ENCODE measurements at regions not wholly inside any gene's neighbourhood (a gene's known extent, or its start where the extent isn't known, plus 50 kb on each side); places are given as distances from the start of the nearest gene placed in this dataset.

GRCh38 chr7:12783421-12784095, 96.1 kb downstream of the ARL4A start:
- no peak for DNase-seq

GRCh38 chr7:12785473-12785872, 98.0 kb downstream of the ARL4A start:
- DNase-seq, result no peak

DNA sequence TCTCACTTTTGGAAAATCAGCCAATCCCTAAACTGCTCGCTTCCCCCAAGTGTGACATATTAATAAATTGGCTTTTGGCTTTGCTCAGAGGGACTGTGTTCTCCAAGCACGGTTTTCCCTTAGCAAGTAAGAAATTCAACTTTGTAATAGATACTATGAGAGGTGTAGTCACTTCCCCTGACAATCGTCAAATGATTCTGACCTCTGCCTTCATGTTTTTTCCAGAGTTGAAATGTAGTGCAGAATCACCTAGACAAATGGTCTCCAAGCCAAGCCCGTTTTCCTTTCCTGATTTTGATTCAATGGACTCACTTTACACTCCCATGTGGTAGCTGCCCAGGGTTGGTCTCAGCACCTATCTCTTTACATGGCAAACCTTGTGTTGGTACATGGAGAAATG, 99.1 kb downstream of the ARL4A start:
- DNase-seq, result no peak

GRCh38 chr7:12788171-12788570, 100.7 kb downstream of the ARL4A start:
- DNase-seq, result no peak

GRCh38 chr7:12788591-12788990, 101.2 kb downstream of the ARL4A start:
- no peak for DNase-seq

DNA sequence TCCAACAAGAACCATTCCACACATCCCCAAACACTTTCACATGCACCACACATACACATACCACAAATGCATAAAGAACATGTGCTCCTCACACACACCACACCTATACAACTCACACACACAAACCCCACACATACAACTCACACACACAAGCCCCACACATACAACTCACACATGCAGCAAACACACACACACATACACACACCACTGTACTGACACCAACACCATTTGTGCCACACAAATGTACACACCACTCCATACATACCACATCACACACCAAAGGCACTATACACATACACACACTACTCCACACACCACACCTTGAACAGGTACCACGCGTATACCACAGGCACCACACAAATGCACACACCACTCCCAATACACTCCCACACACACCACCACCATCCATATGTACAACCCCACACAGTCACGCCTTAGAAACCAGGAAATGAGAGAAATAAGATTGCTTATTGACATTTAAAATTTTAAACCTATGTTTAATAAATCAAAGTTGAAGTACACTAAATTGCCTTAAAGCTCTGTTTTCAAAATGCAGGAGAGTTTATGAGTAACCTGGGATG, 107.4 kb downstream of the ARL4A start:
- no peak for DNase-seq

DNA sequence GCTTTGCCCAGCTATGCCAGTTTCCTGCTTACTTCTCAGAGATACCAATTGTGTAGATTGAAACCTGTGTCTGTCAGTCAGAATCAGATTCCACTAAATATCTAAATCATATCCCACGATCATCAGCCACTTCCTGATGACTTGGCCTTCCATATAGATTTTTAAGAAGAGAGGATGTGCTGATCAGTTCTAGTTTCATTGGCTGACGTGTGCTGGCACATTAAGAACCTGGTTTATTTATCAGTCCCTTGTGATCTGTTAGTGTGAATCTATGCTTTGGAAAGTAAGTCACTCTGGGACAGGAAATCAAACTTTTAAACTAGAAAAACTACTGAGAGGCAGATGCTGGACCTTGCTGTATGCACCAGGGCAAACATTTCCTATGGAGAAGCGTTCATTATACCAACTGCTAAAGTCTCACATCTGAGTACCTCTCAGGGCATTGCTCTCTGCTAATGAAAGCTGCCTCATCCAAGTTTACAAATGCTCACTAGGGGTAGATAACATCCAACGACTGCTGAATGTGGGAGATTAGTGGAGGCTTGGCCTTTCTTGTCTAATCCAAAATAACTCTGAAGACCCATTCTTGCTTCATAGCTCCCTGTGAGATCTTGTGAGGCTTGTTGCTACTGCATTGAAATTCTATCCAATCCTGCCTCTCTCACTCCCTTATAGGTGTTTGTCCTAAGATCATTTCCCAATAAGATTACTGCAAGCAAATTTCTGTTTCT, 109.1 kb downstream of the ARL4A start:
- DNase-seq, result no peak

- DNase-seq, result no peak
Observed at GRCh38 chr7:12800486-12800885, 113.1 kb downstream of the ARL4A start.

DNA sequence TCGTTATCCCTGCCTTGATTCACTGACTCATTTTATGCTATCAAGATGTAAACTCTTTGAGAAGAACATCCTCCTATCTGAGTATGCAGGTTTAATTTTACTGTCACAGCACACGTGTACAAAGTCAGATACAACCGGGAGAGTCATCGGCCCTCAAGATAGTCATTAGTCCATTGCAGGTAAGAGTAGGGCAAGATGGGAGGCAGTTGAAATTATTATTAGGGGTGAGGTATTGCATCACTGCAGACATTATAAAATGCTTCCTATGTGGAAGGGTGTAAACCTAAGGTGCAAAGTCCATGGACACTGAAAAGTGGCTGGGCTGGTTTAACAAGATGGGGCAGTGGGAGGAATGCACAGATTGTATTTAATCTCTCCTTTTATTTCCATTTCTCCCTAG, 113.7 kb downstream of the ARL4A start:
- DNase-seq, result no peak

- no peak for DNase-seq
Observed at GRCh38 chr7:12802070-12802469, 114.6 kb downstream of the ARL4A start.

DNA sequence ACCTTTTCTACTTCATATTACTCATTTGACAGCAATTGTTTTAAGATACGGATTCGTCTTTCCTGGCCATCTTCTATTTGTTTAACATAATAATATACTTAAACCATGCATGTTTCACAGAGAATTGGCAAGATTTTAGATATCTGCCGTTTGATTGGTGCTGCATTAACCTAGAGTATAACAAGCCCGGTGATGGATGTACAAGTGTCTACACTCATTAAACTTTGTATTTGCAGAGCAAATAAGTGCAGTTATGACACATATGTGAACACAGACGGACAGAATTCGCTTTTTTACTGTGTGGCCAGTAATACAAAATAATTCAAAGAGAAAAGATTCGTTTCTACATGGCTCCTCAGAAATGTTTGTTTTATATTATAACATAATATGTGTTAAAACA, 116.1 kb downstream of the ARL4A start:
- DNase-seq, result no peak

GRCh38 chr7:12805518-12805928, 118.1 kb downstream of the ARL4A start:
- no peak for DNase-seq

DNA sequence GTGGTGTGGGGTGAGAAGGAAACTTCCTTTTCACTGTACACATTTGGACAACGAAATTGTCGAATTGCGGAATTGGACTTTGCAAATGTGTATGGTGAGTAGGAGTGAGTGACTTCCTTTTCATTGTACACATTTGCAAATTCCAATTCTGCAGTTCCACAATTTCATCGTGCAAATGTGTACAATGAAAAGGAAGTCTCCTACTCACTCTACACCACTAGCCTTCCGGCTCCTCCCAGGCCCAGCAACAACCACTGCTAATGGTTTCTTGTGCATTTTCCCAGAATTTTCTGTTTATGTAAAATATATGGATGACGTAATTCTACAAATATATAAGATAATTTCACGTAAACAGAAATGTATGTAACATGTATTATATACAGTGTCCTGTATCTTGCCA, 118.5 kb downstream of the ARL4A start:
- no peak for DNase-seq

GRCh38 chr7:12809476-12809875, 122.0 kb downstream of the ARL4A start:
- no peak for DNase-seq

DNA sequence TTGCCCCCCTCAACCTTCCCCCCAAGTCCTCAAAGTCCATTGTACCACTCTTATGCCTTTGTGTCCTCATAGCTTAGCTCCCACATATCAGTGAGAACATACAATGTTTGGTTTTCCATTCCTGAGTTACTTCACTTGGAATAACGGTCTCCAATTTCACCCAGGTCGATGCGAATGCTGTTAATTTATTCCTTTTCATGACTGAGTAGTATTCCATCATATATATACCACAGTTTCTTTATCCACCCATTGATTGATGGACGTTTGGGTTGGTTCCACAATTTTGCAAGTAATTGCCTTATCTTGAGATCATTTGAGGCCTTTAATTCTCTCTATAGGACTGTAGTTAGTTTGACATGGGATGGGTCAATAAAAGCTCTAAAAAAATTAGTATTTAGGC, 124.7 kb downstream of the ARL4A start:
- no peak for DNase-seq

GRCh38 chr7:12814107-12814506, 126.7 kb downstream of the ARL4A start:
- DNase-seq, result no peak

DNA sequence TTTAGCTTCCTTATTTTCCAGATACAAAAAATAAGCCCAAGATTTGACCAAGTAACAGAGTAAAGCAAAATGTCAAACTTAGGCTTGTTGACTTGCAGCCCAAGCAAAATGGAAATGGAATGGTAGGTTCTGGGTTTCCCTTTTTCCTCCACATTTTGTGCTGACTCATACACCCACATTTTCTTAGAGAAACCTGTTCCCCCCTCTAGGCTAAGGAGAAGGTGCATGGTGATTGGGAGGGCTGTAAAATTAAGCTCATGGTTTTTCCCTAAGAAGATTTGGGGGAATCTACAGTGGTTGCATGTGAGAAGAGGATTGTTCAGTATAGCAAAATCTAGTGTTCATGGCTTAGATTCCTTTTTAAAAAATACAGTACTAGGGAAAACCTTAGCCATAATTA, 127.4 kb downstream of the ARL4A start:
- no peak for DNase-seq

GRCh38 chr7:12815426-12815825, 128.0 kb downstream of the ARL4A start:
- DNase-seq, result no peak

DNA sequence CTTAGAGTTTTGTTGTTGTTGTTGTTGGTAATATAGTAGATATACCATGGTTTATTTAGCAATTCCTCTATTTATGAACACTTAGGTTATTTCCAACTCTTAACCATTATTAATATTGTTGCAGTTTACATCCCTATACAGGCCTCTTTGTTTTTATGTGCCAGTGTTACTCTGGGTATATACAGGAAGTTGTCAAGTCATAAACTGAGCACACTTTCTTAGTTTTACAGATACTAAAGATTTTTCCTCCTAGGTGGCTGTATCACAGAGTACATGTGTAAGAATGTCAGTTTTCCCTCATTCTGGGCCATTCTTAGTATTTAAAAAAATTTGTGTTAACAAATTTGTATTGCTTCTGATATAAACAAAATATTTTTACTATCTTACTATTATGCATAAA, 128.4 kb downstream of the ARL4A start:
- no peak for DNase-seq

- no peak for DNase-seq
Observed at GRCh38 chr7:12820777-12821176, 133.3 kb downstream of the ARL4A start.

- DNase-seq, result no peak
Observed at GRCh38 chr7:12821746-12822145, 134.3 kb downstream of the ARL4A start.

DNA sequence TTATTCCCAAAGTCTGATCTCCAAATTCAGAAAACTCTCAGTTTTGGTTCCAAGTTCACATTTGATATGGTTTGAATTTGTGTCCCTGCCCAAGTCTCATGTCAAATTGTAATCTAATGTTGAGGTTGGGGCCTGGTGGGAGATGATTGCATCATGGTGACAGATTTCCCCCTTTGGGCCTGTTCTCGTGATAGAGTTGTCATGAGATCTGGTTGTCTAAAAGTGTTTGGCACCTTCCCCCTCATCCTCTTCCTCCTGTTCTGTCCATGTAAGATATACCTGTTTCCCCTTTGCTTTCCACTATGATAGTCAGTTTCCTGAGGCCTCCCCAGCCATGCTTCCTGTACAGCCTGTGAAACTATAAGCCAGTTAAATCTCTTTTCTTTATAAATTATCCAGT, 138.6 kb downstream of the ARL4A start:
- no peak for DNase-seq

DNA sequence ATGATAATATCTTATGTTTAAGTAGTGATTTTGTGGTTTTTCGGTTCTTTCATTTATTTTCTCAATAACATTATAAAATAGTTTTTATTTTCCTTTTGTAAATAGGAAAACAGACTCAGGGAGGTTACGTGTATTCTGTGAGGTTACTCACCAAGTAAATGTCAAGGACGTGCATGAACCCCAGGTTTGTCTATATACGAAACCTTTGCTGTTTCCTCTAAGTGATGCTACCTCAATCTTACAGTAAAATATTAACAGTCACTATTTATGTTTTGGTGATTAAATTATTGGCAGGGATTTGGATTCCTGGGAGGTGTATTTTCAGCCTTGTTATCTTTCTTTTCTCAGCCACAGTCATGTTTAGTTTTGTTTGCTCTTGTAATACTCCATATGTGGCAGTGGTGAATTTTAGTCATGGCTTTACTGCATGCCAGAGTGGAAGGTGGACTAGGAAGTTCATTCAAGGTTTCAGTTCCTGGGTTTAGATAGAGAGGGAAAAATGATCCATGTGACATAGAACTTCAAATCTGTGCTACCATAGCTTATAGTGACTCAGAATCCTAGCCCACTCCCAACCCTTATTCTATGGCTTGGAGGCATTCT, 139.9 kb downstream of the ARL4A start:
- DNase-seq, result no peak
